Omental fat pad (tissue), 3 donors: ENCODE measurements at regions not wholly inside any gene's neighbourhood (a gene's known extent, or its start where the extent isn't known, plus 50 kb on each side); places are given as distances from the start of the nearest gene placed in this dataset.

ENCODE experiments used
- ATAC-seq: fragments of 150-250 bp; one replicate; pipeline ENCODE4 v1.9.1; 2016; ENCODE audit warnings: mild to moderate bottlenecking, moderate library complexity; ENCODE audit not compliant: low FRiP score
- DNase-seq: peaks from one replicate; pipeline ENCODE4 v3.0.0-alpha.2; 2019; ENCODE audit warnings: low spot score
- CTCF ChIP-seq, 3 donors: fragments of 450-650 bp; IDR thresholded peaks; one replicate each; pipeline ENCODE4 v1.5.1; 2016 to 2017; ENCODE audit warnings: antibody characterized with exemption in 3 of 3, mild to moderate bottlenecking in 3 of 3, moderate library complexity in 2 of 3

GRCh38 chr17:68812876-68813584, 142.2 kb downstream of the ABCA8 start:
- DNase-seq (no peak), ATAC-seq (no peak)
- TF ChIP-seq CTCF (IDR thresholded peaks at IDR 0.05), result no peak

- TF ChIP-seq CTCF (IDR thresholded peaks at IDR 0.05), result no peak
- DNase-seq (no peak), ATAC-seq (no peak)
Measured at GRCh38 chr17:68809148-68809547, 146.0 kb downstream of the ABCA8 start.

- ATAC-seq (no peak), DNase-seq (no peak)
- no peak for TF ChIP-seq CTCF (IDR thresholded peaks at IDR 0.05)
Measured at GRCh38 chr17:68807998-68808772, 147.0 kb downstream of the ABCA8 start.

- DNase-seq (no peak), ATAC-seq (no peak)
- no peak for TF ChIP-seq CTCF (IDR thresholded peaks at IDR 0.05)
Measured at GRCh38 chr17:68805609-68806008, 149.6 kb downstream of the ABCA8 start.

- no peak for TF ChIP-seq CTCF (IDR thresholded peaks at IDR 0.05)
Measured at GRCh38 chr17:68804777-68805520, 150.2 kb downstream of the ABCA8 start.

GRCh38 chr17:68803164-68803929, 151.8 kb downstream of the ABCA8 start:
- ATAC-seq, result no peak
- no peak for DNase-seq
- TF ChIP-seq CTCF (IDR thresholded peaks at IDR 0.05), result no peak

More at GRCh38 chr17:68804777-68805520, 150.2 kb downstream of the ABCA8 start:
- no peak for DNase-seq
- no peak for ATAC-seq
